Left ventricle myocardium inferior (tissue), 1 donor: ENCODE measurements at regions not wholly inside any gene's neighbourhood (a gene's known extent, or its start where the extent isn't known, plus 50 kb on each side); places are given as distances from the start of the nearest gene placed in this dataset.

Source experiments
- DNase-seq: peaks from one replicate; pipeline ENCODE4 v3.0.0-alpha.2; 2020
- H3K27ac ChIP-seq: fragments of 200-600 bp; replicated peaks from 2 replicates; pipeline ENCODE4 v1.8.0; 2021
- H3K27me3 ChIP-seq: fragments of 200-600 bp; 2 replicates; pipeline ENCODE4 v1.8.0; 2021; ENCODE audit warnings: low read depth
- H3K36me3 ChIP-seq: fragments of 200-600 bp; 2 replicates; pipeline ENCODE4 v1.8.0; 2021
- H3K4me1 ChIP-seq: fragments of 200-600 bp; 2 replicates; pipeline ENCODE4 v1.8.0; 2021
- H3K4me3 ChIP-seq: fragments of 200-600 bp; 2 replicates; pipeline ENCODE4 v1.8.0; 2021; ENCODE audit warnings: mild to moderate bottlenecking, moderate library complexity
- H3K9me3 ChIP-seq: fragments of 200-600 bp; replicated peaks from 2 replicates; pipeline ENCODE4 v1.8.0; 2021
- CTCF ChIP-seq: fragments of 200-600 bp; IDR thresholded peaks from 2 replicates; pipeline ENCODE4 v1.8.0; 2021; ENCODE audit warnings: antibody characterized with exemption, mild to moderate bottlenecking, borderline replicate concordance
- intact Hi-C: fragments of 100-400 bp; cut with micrococcal nuclease; formaldehyde crosslinking; loops from one replicate; pipeline ENCODE4 v1.11.0; 2022
- donor health status: DM: no; HTN: yes; CAD: no; lungs with severe emphysema.

- intact Hi-C loops, result no loop called here
- no peak overlapping the region for H3K27ac ChIP-seq
- no peaks in the 10 kb centered on the region for H3K4me1 ChIP-seq
- DNase-seq, result no peak
- H3K4me3 ChIP-seq, result no peak overlapping the region
- H3K36me3 ChIP-seq, result no peaks in the 10 kb centered on the region
- no peaks in the 10 kb centered on the region for H3K27me3 ChIP-seq
- no peak for TF ChIP-seq CTCF
- H3K9me3 ChIP-seq, result no peaks in the 10 kb centered on the region
Measured at GRCh38 chr6:153962555-153962954, 76.5 kb upstream of the OPRM1 start.

DNA sequence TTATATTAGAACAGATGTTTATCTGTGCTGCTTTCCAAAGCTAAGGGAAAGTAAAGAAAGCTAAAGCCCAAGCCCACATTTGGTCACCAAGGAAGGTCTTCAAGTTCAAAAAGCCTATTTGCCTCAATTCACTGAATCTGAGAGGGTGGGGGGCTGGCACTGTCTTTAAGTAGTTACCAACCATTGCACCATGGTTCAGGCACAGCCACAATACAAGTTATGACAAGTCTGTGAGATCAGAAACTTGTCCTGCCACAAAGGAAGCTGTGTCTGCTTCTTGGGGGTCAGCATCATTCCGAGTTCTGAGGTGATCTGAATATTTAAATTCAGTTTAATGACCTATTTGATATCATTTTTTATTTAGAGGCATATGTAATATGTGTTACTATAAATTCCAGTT lies 78.3 kb upstream of the OPRM1 start:
- H3K9me3 ChIP-seq, result no peaks in the 10 kb centered on the region
- intact Hi-C loops, result no loop called here
- no peak overlapping the region for H3K4me3 ChIP-seq
- no peak for DNase-seq
- no peak overlapping the region for H3K27ac ChIP-seq
- H3K27me3 ChIP-seq, result no peaks in the 10 kb centered on the region
- H3K4me1 ChIP-seq, result no peaks in the 10 kb centered on the region
- H3K36me3 ChIP-seq, result no peaks in the 10 kb centered on the region
- no peak for TF ChIP-seq CTCF

- no peak for DNase-seq
Measured at GRCh38 chr6:153960281-153960680, 78.8 kb upstream of the OPRM1 start.

DNA sequence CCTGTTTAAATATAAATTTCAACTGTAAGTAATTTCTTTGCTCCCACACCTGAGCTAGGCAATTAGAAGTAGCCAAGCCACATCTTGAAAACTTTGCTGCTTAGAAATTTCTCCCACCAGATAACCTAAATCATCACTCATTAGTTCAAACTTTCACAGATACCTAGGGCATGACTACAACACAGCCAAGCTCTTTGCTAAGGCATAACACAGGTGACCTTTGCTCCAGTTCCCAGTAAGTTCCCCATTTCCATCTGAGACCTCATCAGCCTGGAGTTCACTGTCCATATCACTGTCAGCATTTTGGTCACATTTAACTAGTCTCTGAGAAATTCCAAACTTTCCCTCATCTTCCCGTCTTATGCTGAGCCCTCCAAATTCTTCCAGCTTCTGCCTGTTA lies 79.8 kb upstream of the OPRM1 start:
- intact Hi-C loops, result no loop called here

More at GRCh38 chr6:153960281-153960680, 78.8 kb upstream of the OPRM1 start:
- no peaks in the 10 kb centered on the region for H3K36me3 ChIP-seq
- no peak overlapping the region for H3K4me3 ChIP-seq
- no peaks in the 10 kb centered on the region for H3K9me3 ChIP-seq
- intact Hi-C loops, result no loop called here
- H3K4me1 ChIP-seq, result no peaks in the 10 kb centered on the region
- no peak overlapping the region for H3K27ac ChIP-seq
- no peaks in the 10 kb centered on the region for H3K27me3 ChIP-seq
- no peak for TF ChIP-seq CTCF

GRCh38 chr6:153958860-153959259 lies 80.2 kb upstream of the OPRM1 start:
- H3K27ac ChIP-seq, result no peak overlapping the region
- H3K9me3 ChIP-seq, result no peaks in the 10 kb centered on the region
- H3K27me3 ChIP-seq, result no peaks in the 10 kb centered on the region
- DNase-seq, result no peak
- H3K4me1 ChIP-seq, result no peaks in the 10 kb centered on the region
- H3K36me3 ChIP-seq, result no peaks in the 10 kb centered on the region
- no peak overlapping the region for H3K4me3 ChIP-seq
- TF ChIP-seq CTCF, result no peak
- intact Hi-C loops, result no loop called here

More for the DNA sequence above, 79.8 kb upstream of the OPRM1 start:
- Histone ChIP-seq H3K27me3 (no peaks in the 10 kb centered on the region), H3K4me3 (no peak overlapping the region), H3K27ac (no peak overlapping the region), H3K4me1 (no peaks in the 10 kb centered on the region), H3K36me3 (no peaks in the 10 kb centered on the region), H3K9me3 (no peaks in the 10 kb centered on the region)
- no peak for DNase-seq
- no peak for TF ChIP-seq CTCF

GRCh38 chr6:153957394-153957793 lies 81.6 kb upstream of the OPRM1 start:
- intact Hi-C loops, result no loop called here

More at GRCh38 chr6:153957394-153957793, 81.6 kb upstream of the OPRM1 start:
- no peaks in the 10 kb centered on the region for H3K4me1 ChIP-seq
- H3K27me3 ChIP-seq, result no peaks in the 10 kb centered on the region
- H3K36me3 ChIP-seq, result no peaks in the 10 kb centered on the region
- H3K4me3 ChIP-seq, result no peak overlapping the region
- no peaks in the 10 kb centered on the region for H3K9me3 ChIP-seq
- no peak overlapping the region for H3K27ac ChIP-seq
- no peak for DNase-seq
- TF ChIP-seq CTCF, result no peak
